Astrocyte (in vitro differentiated cells and primary cell): ENCODE measurements at regions not wholly inside any gene's neighbourhood (a gene's known extent, or its start where the extent isn't known, plus 50 kb on each side); places are given as distances from the start of the nearest gene placed in this dataset.

ENCODE experiments used
- DNase-seq: peaks from one replicate; pipeline ENCODE4 v3.0.0-alpha.2; 2010; ENCODE audit warnings: low read depth
- FAIRE-seq: peaks from 2 replicates; lab custom pipeline; 2011; peaks lifted over from hg19 to GRCh38; lab: Jason Lieb, UNC
- H2AFZ ChIP-seq: 2 replicates; pipeline ENCODE4 v1.6.0; 2012; ENCODE audit warnings: low read depth, low read length, inconsistent platforms
- H3K27ac ChIP-seq: 2 replicates; pipeline ENCODE4 v1.5.1; 2011; ENCODE audit warnings: low read depth, low read length, inconsistent platforms
- H3K27me3 ChIP-seq: 2 replicates; pipeline ENCODE4 v1.6.0; 2011; ENCODE audit warnings: low read length, inconsistent platforms; ENCODE audit not compliant: insufficient read depth
- H3K36me3 ChIP-seq: 2 replicates; pipeline ENCODE4 v1.5.1; 2011; ENCODE audit warnings: low read length, inconsistent platforms; ENCODE audit not compliant: insufficient read depth
- H3K4me1 ChIP-seq: 2 replicates; pipeline ENCODE4 v1.5.1; 2011; ENCODE audit warnings: low read length, inconsistent platforms; ENCODE audit not compliant: insufficient read depth
- H3K4me2 ChIP-seq: 2 replicates; pipeline ENCODE4 v1.6.0; 2012; ENCODE audit warnings: low read length, inconsistent platforms
- H3K4me3 ChIP-seq: 2 replicates; pipeline ENCODE4 v1.5.1; 2011; ENCODE audit warnings: low read depth, mild to moderate bottlenecking, low read length, inconsistent platforms; ENCODE audit not compliant: insufficient read depth
- H3K79me2 ChIP-seq: 2 replicates; pipeline ENCODE4 v1.6.0; 2012; ENCODE audit warnings: mild to moderate bottlenecking, low read length, inconsistent platforms; ENCODE audit not compliant: insufficient read depth
- H3K9ac ChIP-seq: 2 replicates; pipeline ENCODE4 v1.6.0; 2012; ENCODE audit warnings: mild to moderate bottlenecking, low read length, inconsistent platforms
- H3K9me3 ChIP-seq: 2 replicates; pipeline ENCODE4 v1.5.1; 2012; ENCODE audit warnings: low read depth, mild to moderate bottlenecking, low read length, inconsistent platforms; ENCODE audit not compliant: insufficient read depth
- H4K20me1 ChIP-seq: 2 replicates; pipeline ENCODE4 v1.6.0; 2012; ENCODE audit warnings: low read length, inconsistent platforms; ENCODE audit not compliant: insufficient read depth
- H3K27ac Mint-ChIP-seq: one replicate; pipeline ENCODE4 v1.8.0; 2021; ENCODE audit warnings: mild to moderate bottlenecking, mixed read lengths; ENCODE audit not compliant: unreplicated experiment
- H3K27me3 Mint-ChIP-seq: one replicate; pipeline ENCODE4 v1.8.0; 2021; ENCODE audit warnings: low read depth, mixed read lengths; ENCODE audit not compliant: unreplicated experiment
- H3K36me3 Mint-ChIP-seq: one replicate; pipeline ENCODE4 v1.8.0; 2021; ENCODE audit warnings: low read depth, mixed read lengths; ENCODE audit not compliant: unreplicated experiment
- H3K4me1 Mint-ChIP-seq: one replicate; pipeline ENCODE4 v1.8.0; 2021; ENCODE audit warnings: low read depth, mixed read lengths; ENCODE audit not compliant: unreplicated experiment
- H3K4me3 Mint-ChIP-seq: one replicate; pipeline ENCODE4 v1.8.0; 2021; ENCODE audit warnings: mild to moderate bottlenecking, moderate library complexity, mixed read lengths; ENCODE audit not compliant: unreplicated experiment
- H3K9me3 Mint-ChIP-seq: one replicate; pipeline ENCODE4 v1.8.0; 2021; ENCODE audit warnings: mild to moderate bottlenecking, mixed read lengths; ENCODE audit not compliant: unreplicated experiment
- CTCF ChIP-seq: IDR thresholded peaks from 2 replicates; pipeline ENCODE4 v1.5.1; 2011; ENCODE audit warnings: low read depth, mild to moderate bottlenecking, inconsistent platforms, low read length, moderate library complexity; ENCODE audit not compliant: insufficient read depth
- EZH2 ChIP-seq: IDR thresholded peaks from 2 replicates; pipeline ENCODE4 v1.6.1; 2012; ENCODE audit warnings: mild to moderate bottlenecking, low read length, inconsistent platforms; ENCODE audit not compliant: insufficient read depth

DNA sequence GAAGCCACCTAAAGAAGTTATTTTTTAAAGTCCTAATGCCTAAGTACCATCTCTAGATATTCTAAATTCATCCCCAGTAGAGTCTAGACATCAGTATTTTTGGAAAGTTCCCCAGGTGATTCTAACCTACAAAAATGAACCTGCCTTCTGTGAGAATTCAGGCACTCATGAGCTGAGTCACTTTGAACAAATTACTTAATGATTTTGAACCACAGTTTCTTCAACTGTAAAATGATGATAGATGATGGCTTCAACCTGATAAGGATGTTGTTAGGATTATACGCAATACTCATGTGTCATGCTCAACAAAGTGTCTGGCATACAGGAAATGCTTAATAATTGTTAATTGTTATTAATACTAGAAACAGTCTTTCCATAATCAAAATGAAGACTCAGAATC is 82.8 kb upstream of the OR5AK2 start:
- Histone ChIP-seq H3K9ac (no peak overlapping the region), H3K79me2 (no peaks in the 10 kb centered on the region), H3K27ac (no peak overlapping the region), H2AFZ (no peak overlapping the region), H3K4me2 (no peak overlapping the region), H4K20me1 (no peaks in the 10 kb centered on the region), H3K4me1 (peaks cover 1% of the 10 kb centered on the region), H3K9me3 (no peaks in the 10 kb centered on the region), H3K36me3 (no peaks in the 10 kb centered on the region), H3K27me3 (no peaks in the 10 kb centered on the region), H3K4me3 (no peak overlapping the region)
- FAIRE-seq (no peak), DNase-seq (peak; percentile 18)
- Mint-ChIP-seq H3K36me3 (no peaks in the 10 kb centered on the region), H3K27ac (no peak overlapping the region), H3K27me3 (no peaks in the 10 kb centered on the region), H3K9me3 (no peaks in the 10 kb centered on the region), H3K4me1 (peaks cover 14% of the 10 kb centered on the region), H3K4me3 (no peak overlapping the region)
- no peak for TF ChIP-seq EZH2
- TF ChIP-seq CTCF, result no peak

GRCh38 chr11:56905442-56905841 is 83.3 kb upstream of the OR5AK2 start:
- no peaks in the 10 kb centered on the region for H3K27me3 Mint-ChIP-seq
- H3K27ac Mint-ChIP-seq, result no peak overlapping the region
- no peak for DNase-seq
- H3K9me3 Mint-ChIP-seq, result no peaks in the 10 kb centered on the region
- Histone ChIP-seq H3K27me3 (no peaks in the 10 kb centered on the region), H3K9ac (no peak overlapping the region), H3K4me3 (no peak overlapping the region), H3K27ac (no peak overlapping the region), H3K36me3 (no peaks in the 10 kb centered on the region), H3K79me2 (no peaks in the 10 kb centered on the region), H3K4me2 (no peak overlapping the region), H4K20me1 (no peaks in the 10 kb centered on the region), H3K4me1 (no peaks in the 10 kb centered on the region), H3K9me3 (no peaks in the 10 kb centered on the region), H2AFZ (no peak overlapping the region)
- no peak overlapping the region for H3K4me3 Mint-ChIP-seq
- no peak for FAIRE-seq
- TF ChIP-seq EZH2 (no peak), CTCF (no peak)
- no peaks in the 10 kb centered on the region for H3K36me3 Mint-ChIP-seq
- H3K4me1 Mint-ChIP-seq, result peaks cover 10% of the 10 kb centered on the region

GRCh38 chr11:56898856-56899255 is 89.9 kb upstream of the OR5AK2 start:
- H3K27me3 ChIP-seq, result no peaks in the 10 kb centered on the region
- no peaks in the 10 kb centered on the region for H3K9me3 ChIP-seq
- no peaks in the 10 kb centered on the region for H4K20me1 ChIP-seq
- no peaks in the 10 kb centered on the region for H3K36me3 ChIP-seq
- DNase-seq (no peak), FAIRE-seq (no peak)
- no peak overlapping the region for H3K9ac ChIP-seq
- no peak overlapping the region for H2AFZ ChIP-seq
- Mint-ChIP-seq H3K4me3 (no peak overlapping the region), H3K27ac (no peak overlapping the region), H3K9me3 (no peaks in the 10 kb centered on the region), H3K4me1 (no peaks in the 10 kb centered on the region), H3K36me3 (no peaks in the 10 kb centered on the region), H3K27me3 (no peaks in the 10 kb centered on the region)
- H3K4me2 ChIP-seq, result no peak overlapping the region
- TF ChIP-seq EZH2, result no peak
- TF ChIP-seq CTCF, result no peak
- no peak overlapping the region for H3K4me3 ChIP-seq
- no peaks in the 10 kb centered on the region for H3K4me1 ChIP-seq
- H3K79me2 ChIP-seq, result no peaks in the 10 kb centered on the region
- H3K27ac ChIP-seq, result no peak overlapping the region
